NCI-H2107 treated with DMSO at 0.1 percent for 48 hours (cell line): ENCODE measurements at regions not wholly inside any gene's neighbourhood (a gene's known extent, or its start where the extent isn't known, plus 50 kb on each side); places are given as distances from the start of the nearest gene placed in this dataset.

Experiments
- DNase-seq: peaks from one replicate; lab custom pipeline; 2025; ENCODE audit not compliant: unreplicated experiment; lab: John Stamatoyannopoulos, UW

GRCh38 chr5:23368393-23368792 is 139.0 kb upstream of the PRDM9 start:
- no peak for DNase-seq

- no peak for DNase-seq
Measured at GRCh38 chr5:23367874-23368273, 139.5 kb upstream of the PRDM9 start.

- DNase-seq = no peak
Measured at GRCh38 chr5:23353286-23353685, 154.1 kb upstream of the PRDM9 start.

- no peak for DNase-seq
Measured at GRCh38 chr5:23352446-23352845, 155.0 kb upstream of the PRDM9 start.

GRCh38 chr5:23343121-23343520 is 164.3 kb upstream of the PRDM9 start:
- no peak for DNase-seq

- DNase-seq = no peak
Measured at GRCh38 chr5:23332650-23333251, 174.7 kb upstream of the PRDM9 start.

GRCh38 chr5:23330726-23331125 is 176.7 kb upstream of the PRDM9 start:
- no peak for DNase-seq

GRCh38 chr5:23319901-23320300 is 187.5 kb upstream of the PRDM9 start:
- no peak for DNase-seq

GRCh38 chr5:23318960-23319359 is 188.4 kb upstream of the PRDM9 start:
- no peak for DNase-seq

- no peak for DNase-seq
Measured at GRCh38 chr5:23318166-23318565, 189.2 kb upstream of the PRDM9 start.

- no peak for DNase-seq
Measured at GRCh38 chr5:23316060-23316591, 191.3 kb upstream of the PRDM9 start.

- no peak for DNase-seq
Measured at GRCh38 chr5:23314827-23315226, 192.6 kb upstream of the PRDM9 start.

GRCh38 chr5:23305055-23305454 is 202.4 kb upstream of the PRDM9 start:
- DNase-seq = no peak

- no peak for DNase-seq
Measured at GRCh38 chr5:23303836-23304235, 203.6 kb upstream of the PRDM9 start.

- no peak for DNase-seq
Measured at GRCh38 chr5:23303435-23303834, 204.0 kb upstream of the PRDM9 start.

GRCh38 chr5:23302438-23302837 is 205.0 kb upstream of the PRDM9 start:
- no peak for DNase-seq

GRCh38 chr5:23289162-23289561 is 218.2 kb upstream of the PRDM9 start:
- DNase-seq = no peak

- DNase-seq = no peak
Measured at GRCh38 chr5:23284656-23285055, 222.8 kb upstream of the PRDM9 start.

- no peak for DNase-seq
Measured at GRCh38 chr5:23274171-23274570, 233.2 kb upstream of the PRDM9 start.

- no peak for DNase-seq
Measured at GRCh38 chr5:23269981-23270380, 237.4 kb upstream of the PRDM9 start.

- DNase-seq = no peak
Measured at GRCh38 chr5:23268136-23268535, 239.3 kb upstream of the PRDM9 start.

- DNase-seq = no peak
Measured at GRCh38 chr5:23260621-23261020, 246.8 kb upstream of the PRDM9 start.

GRCh38 chr5:23257656-23258055 is 249.8 kb upstream of the PRDM9 start:
- DNase-seq = no peak
